ENCODE measurements at regions not wholly inside any gene's neighbourhood (a gene's known extent, or its start where the extent isn't known, plus 50 kb on each side); places are given as distances from the start of the nearest gene placed in this dataset.

- 51% methylated on average over 2 of the region's 2 CpGs for WGBS (ENCODE audit: insufficient coverage, low coverage, low lambda C conversion rate, missing lambda C conversion rate)
- no peaks in the 10 kb centered on the region for H3K4me1 ChIP-seq
- ATAC-seq (no peak), DNase-seq (no peak)
- H3K36me3 ChIP-seq, result no peaks in the 10 kb centered on the region
- intact Hi-C loops (cut with DNase I), result no loop called here
- H3K9me3 ChIP-seq, result no peaks in the 10 kb centered on the region
- H3K27ac ChIP-seq, result no peak overlapping the region
- H3K27me3 ChIP-seq, result no peaks in the 10 kb centered on the region
- H3K4me3 ChIP-seq, result no peak overlapping the region
- TF ChIP-seq POLR2A (IDR thresholded peaks at IDR 0.05) (no peak), CTCF (IDR thresholded peaks at IDR 0.05) (no peak)
These were observed 540.8 kb downstream of the BRINP3 start for GRCh38 chr1:189936861-189937260.

- no peak overlapping the region for H3K27ac ChIP-seq
- ATAC-seq, result no peak
- H3K9me3 ChIP-seq, result no peaks in the 10 kb centered on the region
- no peak for TF ChIP-seq POLR2A (IDR thresholded peaks at IDR 0.05)
- no peak for TF ChIP-seq CTCF (IDR thresholded peaks at IDR 0.05)
- H3K36me3 ChIP-seq, result no peaks in the 10 kb centered on the region
- H3K4me1 ChIP-seq, result no peaks in the 10 kb centered on the region
- no peak overlapping the region for H3K4me3 ChIP-seq
- H3K27me3 ChIP-seq, result no peaks in the 10 kb centered on the region
- 8% methylated on average over 1 of the region's 1 CpG for WGBS (ENCODE audit: insufficient coverage, low coverage, low lambda C conversion rate, missing lambda C conversion rate)
- no peak for DNase-seq
- intact Hi-C loops (cut with DNase I), result no loop called here
These were observed 537.7 kb downstream of the BRINP3 start for GRCh38 chr1:189939967-189940366.

- no peaks in the 10 kb centered on the region for H3K9me3 ChIP-seq
- intact Hi-C loops (cut with DNase I), result no loop called here
- H3K27me3 ChIP-seq, result no peaks in the 10 kb centered on the region
- no peaks in the 10 kb centered on the region for H3K4me1 ChIP-seq
- WGBS (ENCODE audit: insufficient coverage, low coverage, low lambda C conversion rate, missing lambda C conversion rate), result 52% methylated on average over 1 of the region's 1 CpG
- no peaks in the 10 kb centered on the region for H3K36me3 ChIP-seq
- ATAC-seq, result no peak
- no peak overlapping the region for H3K4me3 ChIP-seq
- H3K27ac ChIP-seq, result no peak overlapping the region
- TF ChIP-seq CTCF (IDR thresholded peaks at IDR 0.05) (no peak), POLR2A (IDR thresholded peaks at IDR 0.05) (no peak)
- DNase-seq, result no peak
These were observed 535.7 kb downstream of the BRINP3 start for GRCh38 chr1:189941922-189942321.

GRCh38 chr1:189958756-189959155 is 518.9 kb downstream of the BRINP3 start:
- intact Hi-C loops (cut with DNase I), result no loop called here
- no peaks in the 10 kb centered on the region for H3K9me3 ChIP-seq
- DNase-seq, result no peak

More at GRCh38 chr1:189958756-189959155, 518.9 kb downstream of the BRINP3 start:
- ATAC-seq, result no peak
- Histone ChIP-seq H3K4me3 (no peak overlapping the region), H3K27ac (no peak overlapping the region), H3K36me3 (no peaks in the 10 kb centered on the region), H3K4me1 (no peaks in the 10 kb centered on the region), H3K27me3 (no peaks in the 10 kb centered on the region)
- WGBS (ENCODE audit: insufficient coverage, low coverage, low lambda C conversion rate, missing lambda C conversion rate), result 47% methylated on average over 1 of the region's 1 CpG
- TF ChIP-seq CTCF (IDR thresholded peaks at IDR 0.05) (no peak), POLR2A (IDR thresholded peaks at IDR 0.05) (no peak)

All from right lobe of liver (tissue), 6 donors.